IMR-90 (cell line): ENCODE measurements at regions not wholly inside any gene's neighbourhood (a gene's known extent, or its start where the extent isn't known, plus 50 kb on each side); places are given as distances from the start of the nearest gene placed in this dataset.

ENCODE experiments used
- ATAC-seq: fragments of 200-7000 bp; cut with Tn5 transposase; 2 replicates; pipeline ENCODE4 v1.9.1; 2020; ENCODE audit warnings: low read depth, mild to moderate bottlenecking, moderate library complexity
- BruUV-seq: library from RNA; stranded (reverse); fragments of 400-500 nt; replicated peaks from 2 replicates; lab custom pipeline; 2021; lab: Mats Ljungman, UMichigan
- CTCF ChIA-PET: fragments of 300-600 bp; formaldehyde crosslinking; extraction: SDS; loops from one replicate; lab custom pipeline; 2021; ENCODE audit warnings: antibody characterized with exemption; lab: Yijun Ruan, JAX
- POLR2A ChIA-PET: fragments of 300-600 bp; sonication (Branson Sonifier 250); formaldehyde crosslinking; loops from one replicate; lab custom pipeline; 2022; ENCODE audit warnings: antibody characterized with exemption; ENCODE audit not compliant: unreplicated experiment; lab: Charles Lee
- DNase-seq: peaks from one replicate; pipeline ENCODE4 v3.0.0; 2013
- H2AFZ ChIP-seq: replicated peaks from 2 replicates; pipeline ENCODE3; 2013; ENCODE audit warnings: low read length, mild to moderate bottlenecking; ENCODE audit not compliant: poor library complexity
- H2AK5ac ChIP-seq: 2 replicates; pipeline ENCODE4 v1.6.1; 2013; ENCODE audit warnings: low read depth, low read length, inconsistent platforms
- H2AK9ac ChIP-seq: replicated peaks from 2 replicates; pipeline ENCODE3; 2013; ENCODE audit warnings: mild to moderate bottlenecking, low read depth, low read length, moderate library complexity; ENCODE audit not compliant: poor library complexity
- H2BK120ac ChIP-seq: 2 replicates; pipeline ENCODE4 v1.6.1; 2013; ENCODE audit warnings: low read depth, low read length, inconsistent platforms
- H2BK15ac ChIP-seq: 3 replicates; pipeline ENCODE4 v1.6.1; 2013; ENCODE audit warnings: low read depth, low read length, inconsistent platforms
- H2BK20ac ChIP-seq: 2 replicates; pipeline ENCODE4 v1.6.1; 2013; ENCODE audit warnings: low read depth, mild to moderate bottlenecking, inconsistent platforms, low read length, moderate library complexity
- H2BK5ac ChIP-seq: 2 replicates; pipeline ENCODE4 v1.6.1; 2013; ENCODE audit warnings: mild to moderate bottlenecking, low read depth, low read length, inconsistent platforms; ENCODE audit not compliant: poor library complexity, severe bottlenecking
- H3K14ac ChIP-seq: replicated peaks from 2 replicates; pipeline ENCODE4 v1.6.1; 2013; ENCODE audit warnings: low read depth, low read length, inconsistent platforms
- H3K18ac ChIP-seq: 2 replicates; pipeline ENCODE4 v1.6.1; 2013; ENCODE audit warnings: low read depth, low read length, control low read depth
- H3K23ac ChIP-seq: 2 replicates; pipeline ENCODE4 v1.6.1; 2013; ENCODE audit warnings: low read depth, low read length, inconsistent platforms
- H3K27ac ChIP-seq: 2 replicates; pipeline ENCODE4 v1.5.1; 2013; ENCODE audit warnings: mild to moderate bottlenecking, control low read depth, low read length; ENCODE audit not compliant: insufficient read depth
- H3K27me3 ChIP-seq: 2 replicates; pipeline ENCODE4 v1.6.1; 2013; ENCODE audit warnings: low read length; ENCODE audit not compliant: control insufficient read depth, insufficient read depth
- H3K36me3 ChIP-seq: 2 replicates; pipeline ENCODE4 v1.6.1; 2013; ENCODE audit warnings: low read length, mixed read lengths; ENCODE audit not compliant: control insufficient read depth, insufficient read depth
- H3K4ac ChIP-seq: 2 replicates; pipeline ENCODE4 v1.6.1; 2013; ENCODE audit warnings: low read depth, low read length, inconsistent platforms
- H3K4me1 ChIP-seq: 2 replicates; pipeline ENCODE4 v1.6.1; 2013; ENCODE audit warnings: low read length, mixed read lengths; ENCODE audit not compliant: control insufficient read depth, insufficient read depth
- H3K4me2 ChIP-seq: 2 replicates; pipeline ENCODE4 v1.6.1; 2013; ENCODE audit warnings: low read depth, mild to moderate bottlenecking, control low read depth, low read length, moderate library complexity
- H3K4me3 ChIP-seq: 2 replicates; pipeline ENCODE4 v1.5.1; 2013; ENCODE audit warnings: low read depth, mild to moderate bottlenecking, control low read depth, low read length, moderate library complexity; ENCODE audit not compliant: insufficient read depth
- H3K56ac ChIP-seq: 2 replicates; pipeline ENCODE4 v1.6.1; 2013; ENCODE audit warnings: low read length, inconsistent platforms; ENCODE audit not compliant: insufficient read depth; ENCODE audit errors: extremely low read depth
- H3K79me1 ChIP-seq, 2 experiments: 2 replicates each; pipeline ENCODE4 v1.6.1; 2013; ENCODE audit warnings: low read length in 2 of 2, inconsistent platforms in 1 of 2, low read depth in 1 of 2
- H3K9ac ChIP-seq: 2 replicates; pipeline ENCODE4 v1.6.1; 2013; ENCODE audit warnings: low read depth, low read length, control low read depth
- H3K9me1 ChIP-seq: 2 replicates; pipeline ENCODE4 v1.6.1; 2013; ENCODE audit warnings: low read length, inconsistent platforms; ENCODE audit not compliant: insufficient read depth
- H3K9me3 ChIP-seq: 2 replicates; pipeline ENCODE4 v1.6.1; 2013; ENCODE audit warnings: low read length; ENCODE audit not compliant: control insufficient read depth, insufficient read depth
- H4K20me1 ChIP-seq: 2 replicates; pipeline ENCODE4 v1.6.1; 2013; ENCODE audit warnings: low read length, inconsistent platforms; ENCODE audit not compliant: insufficient read depth
- H4K5ac ChIP-seq: 2 replicates; pipeline ENCODE4 v1.6.1; 2013; ENCODE audit warnings: mild to moderate bottlenecking, low read depth, low read length, control low read depth
- H4K8ac ChIP-seq, 2 experiments: 2 replicates each; pipeline ENCODE4 v1.6.1; 2013; ENCODE audit warnings: low read depth in 2 of 2, low read length in 2 of 2, control low read depth in 1 of 2, inconsistent platforms in 1 of 2
- H4K91ac ChIP-seq: 2 replicates; pipeline ENCODE4 v1.6.1; 2013; ENCODE audit warnings: low read depth, low read length, inconsistent platforms; ENCODE audit not compliant: insufficient read depth
- BHLHE40 ChIP-seq: fragments of 150-350 bp; IDR thresholded peaks from 2 replicates; pipeline ENCODE4 v1.6.1; 2016; ENCODE audit warnings: mild to moderate bottlenecking, low read depth, low read length
- CEBPB ChIP-seq: IDR thresholded peaks from 2 replicates; pipeline ENCODE4 v1.6.1; 2012; ENCODE audit warnings: low read depth, low read length, improper control_type of control experiment
- CHD1 ChIP-seq: IDR thresholded peaks from 2 replicates; pipeline ENCODE4 v1.6.1; 2012; ENCODE audit warnings: low read depth, low read length, improper control_type of control experiment
- FOS ChIP-seq: fragments of 150-350 bp; IDR thresholded peaks from 2 replicates; pipeline ENCODE4 v1.6.1; 2016; ENCODE audit warnings: low read depth, low read length
- MAFK ChIP-seq: IDR thresholded peaks from 2 replicates; pipeline ENCODE4 v1.6.1; 2012; ENCODE audit warnings: low read depth, low read length, improper control_type of control experiment
- MAZ ChIP-seq: IDR thresholded peaks from 2 replicates; pipeline ENCODE4 v1.6.1; 2012; ENCODE audit warnings: low read depth, mild to moderate bottlenecking, low read length, improper control_type of control experiment, moderate library complexity, borderline replicate concordance
- MXI1 ChIP-seq: IDR thresholded peaks from 2 replicates; pipeline ENCODE4 v1.6.1; 2012; ENCODE audit warnings: low read depth, mild to moderate bottlenecking, low read length, moderate library complexity, borderline replicate concordance
- NFE2L2 ChIP-seq: fragments of 150-350 bp; IDR thresholded peaks from 2 replicates; pipeline ENCODE4 v1.6.1; 2016; ENCODE audit warnings: low read depth, mild to moderate bottlenecking, low read length
- POLR2A ChIP-seq: IDR thresholded peaks from 2 replicates; pipeline ENCODE4 v1.6.1; 2012; ENCODE audit warnings: mild to moderate bottlenecking, low read depth, low read length
- RAD21 ChIP-seq: IDR thresholded peaks from 2 replicates; pipeline ENCODE4 v1.6.1; 2012; ENCODE audit warnings: low read length, improper control_type of control experiment
- RCOR1 ChIP-seq: IDR thresholded peaks from 2 replicates; pipeline ENCODE4 v1.6.1; 2012; ENCODE audit warnings: mild to moderate bottlenecking, low read length, improper control_type of control experiment; ENCODE audit not compliant: insufficient replicate concordance
- SMC3 ChIP-seq: fragments of 150-350 bp; IDR thresholded peaks from 2 replicates; pipeline ENCODE4 v1.6.1; 2016; ENCODE audit warnings: low read depth, mild to moderate bottlenecking, antibody characterized with exemption, low read length, moderate library complexity
- WGBS, 2 experiments: methylation state at CpG; one replicate each; pipeline versions ENCODE4 v1.1.5 to v1.1.7; 2013; ENCODE audit warnings: missing lambda C conversion rate in 2 of 2; ENCODE audit not compliant: insufficient read length in 1 of 2; ENCODE audit errors: extremely low coverage in 2 of 2; 5-methylcytosine and 5-hydroxymethylcytosine counted together
- dilution Hi-C: fragments of 300-500 bp; cut with HindIII; formaldehyde crosslinking; loops from one replicate; pipeline ENCODE4 v1.14.3; 2018; ENCODE audit warnings: low sequenced_read_pairs; ENCODE audit not compliant: unreplicated experiment
- in situ Hi-C: fragments of 300-500 bp; cut with MboI; formaldehyde crosslinking; loops from 3 replicates; pipeline ENCODE4 v1.14.3; 2019; ENCODE audit warnings: low sequenced_read_pairs, inconsistent platforms, mixed read lengths
- intact Hi-C: fragments of 100-400 bp; cut with micrococcal nuclease; formaldehyde crosslinking; loops from 2 replicates; pipeline ENCODE4 v1.10.0; 2022
- TF ChIP-seq, protein P1 (sequence below): conservative IDR thresholded peaks from 2 replicates; pipeline ENCODE4 v1.5.1; 2012; ENCODE audit warnings: mild to moderate bottlenecking, low read depth, low read length, improper control_type of control experiment
- TF ChIP-seq, protein P2 (sequence below): fragments of 150-350 bp; IDR thresholded peaks from 2 replicates; pipeline ENCODE4 v1.6.1; 2016; ENCODE audit warnings: low read depth, mild to moderate bottlenecking, low read length, moderate library complexity, borderline replicate concordance

GRCh38 chr4:3652586-3652985 is 113.6 kb upstream of the ADRA2C start:
- H3K4ac ChIP-seq: no peak overlapping the region
- H4K20me1 ChIP-seq: no peaks in the 10 kb centered on the region
- no peak overlapping the region for H2AFZ ChIP-seq
- H3K79me1 ChIP-seq: no peaks in the 10 kb centered on the region
- ChIA-PET CTCF (no interaction called here), POLR2A (no interaction called here)
- no peaks in the 10 kb centered on the region for H3K36me3 ChIP-seq
- no peak overlapping the region for H3K4me2 ChIP-seq
- H3K4me3 ChIP-seq: no peak overlapping the region
- dilution Hi-C loops: no loop called here
- H3K9ac ChIP-seq: no peak overlapping the region
- intact Hi-C loops: no loop called here
- H3K14ac ChIP-seq: no peak overlapping the region
- no peak overlapping the region for H2AK5ac ChIP-seq
- no peak overlapping the region for H2BK15ac ChIP-seq
- TF ChIP-seq POLR2A (no peak), MAFK (no peak), MXI1 (no peak), BHLHE40 (no peak), SMC3 (no peak), NFE2L2 (no peak), RAD21 (no peak), RCOR1 (no peak), FOS (no peak), CEBPB (no peak), CHD1 (no peak), MAZ (no peak)
- TF ChIP-seq, protein P1, sequence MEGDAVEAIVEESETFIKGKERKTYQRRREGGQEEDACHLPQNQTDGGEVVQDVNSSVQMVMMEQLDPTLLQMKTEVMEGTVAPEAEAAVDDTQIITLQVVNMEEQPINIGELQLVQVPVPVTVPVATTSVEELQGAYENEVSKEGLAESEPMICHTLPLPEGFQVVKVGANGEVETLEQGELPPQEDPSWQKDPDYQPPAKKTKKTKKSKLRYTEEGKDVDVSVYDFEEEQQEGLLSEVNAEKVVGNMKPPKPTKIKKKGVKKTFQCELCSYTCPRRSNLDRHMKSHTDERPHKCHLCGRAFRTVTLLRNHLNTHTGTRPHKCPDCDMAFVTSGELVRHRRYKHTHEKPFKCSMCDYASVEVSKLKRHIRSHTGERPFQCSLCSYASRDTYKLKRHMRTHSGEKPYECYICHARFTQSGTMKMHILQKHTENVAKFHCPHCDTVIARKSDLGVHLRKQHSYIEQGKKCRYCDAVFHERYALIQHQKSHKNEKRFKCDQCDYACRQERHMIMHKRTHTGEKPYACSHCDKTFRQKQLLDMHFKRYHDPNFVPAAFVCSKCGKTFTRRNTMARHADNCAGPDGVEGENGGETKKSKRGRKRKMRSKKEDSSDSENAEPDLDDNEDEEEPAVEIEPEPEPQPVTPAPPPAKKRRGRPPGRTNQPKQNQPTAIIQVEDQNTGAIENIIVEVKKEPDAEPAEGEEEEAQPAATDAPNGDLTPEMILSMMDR: no peak
- TF ChIP-seq, protein P2, sequence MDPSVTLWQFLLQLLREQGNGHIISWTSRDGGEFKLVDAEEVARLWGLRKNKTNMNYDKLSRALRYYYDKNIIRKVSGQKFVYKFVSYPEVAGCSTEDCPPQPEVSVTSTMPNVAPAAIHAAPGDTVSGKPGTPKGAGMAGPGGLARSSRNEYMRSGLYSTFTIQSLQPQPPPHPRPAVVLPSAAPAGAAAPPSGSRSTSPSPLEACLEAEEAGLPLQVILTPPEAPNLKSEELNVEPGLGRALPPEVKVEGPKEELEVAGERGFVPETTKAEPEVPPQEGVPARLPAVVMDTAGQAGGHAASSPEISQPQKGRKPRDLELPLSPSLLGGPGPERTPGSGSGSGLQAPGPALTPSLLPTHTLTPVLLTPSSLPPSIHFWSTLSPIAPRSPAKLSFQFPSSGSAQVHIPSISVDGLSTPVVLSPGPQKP: no peak
- H3K27me3 ChIP-seq: peaks cover 57% of the 10 kb centered on the region
- no peak overlapping the region for H2AK9ac ChIP-seq
- peaks cover 1% of the 10 kb centered on the region; the same call in 1 of the 2 replicates for H3K4me1 ChIP-seq
- BruUV-seq: no TSS peak
- H3K56ac ChIP-seq: no peak overlapping the region
- H3K23ac ChIP-seq: no peak overlapping the region
- in situ Hi-C loops: no loop called here
- 81% methylated on average over 8 of the region's 14 CpGs; no CpG with 5 or more reads in 1 of the 2 experiments for WGBS, 2 experiments
- ATAC-seq (no peak), DNase-seq (no peak)
- H3K27ac ChIP-seq: no peak overlapping the region
- no peak overlapping the region for H4K91ac ChIP-seq
- peaks cover under 1% of the 10 kb centered on the region; the same call in 1 of the 2 replicates for H3K9me3 ChIP-seq
- H3K9me1 ChIP-seq: no peaks in the 10 kb centered on the region
- no peak overlapping the region for H2BK120ac ChIP-seq
- H4K5ac ChIP-seq: no peak overlapping the region
- H3K18ac ChIP-seq: no peak overlapping the region
- H2BK20ac ChIP-seq: no peak overlapping the region
- no peak overlapping the region for H4K8ac ChIP-seq
- H2BK5ac ChIP-seq: no peak overlapping the region
